ENCODE measurements at regions not wholly inside any gene's neighbourhood (a gene's known extent, or its start where the extent isn't known, plus 50 kb on each side); places are given as distances from the start of the nearest gene placed in this dataset.

GRCh38 chr21:24197132-24197643 is 1410.1 kb downstream of the MRPL39 start:
- TF ChIP-seq, protein P1, sequence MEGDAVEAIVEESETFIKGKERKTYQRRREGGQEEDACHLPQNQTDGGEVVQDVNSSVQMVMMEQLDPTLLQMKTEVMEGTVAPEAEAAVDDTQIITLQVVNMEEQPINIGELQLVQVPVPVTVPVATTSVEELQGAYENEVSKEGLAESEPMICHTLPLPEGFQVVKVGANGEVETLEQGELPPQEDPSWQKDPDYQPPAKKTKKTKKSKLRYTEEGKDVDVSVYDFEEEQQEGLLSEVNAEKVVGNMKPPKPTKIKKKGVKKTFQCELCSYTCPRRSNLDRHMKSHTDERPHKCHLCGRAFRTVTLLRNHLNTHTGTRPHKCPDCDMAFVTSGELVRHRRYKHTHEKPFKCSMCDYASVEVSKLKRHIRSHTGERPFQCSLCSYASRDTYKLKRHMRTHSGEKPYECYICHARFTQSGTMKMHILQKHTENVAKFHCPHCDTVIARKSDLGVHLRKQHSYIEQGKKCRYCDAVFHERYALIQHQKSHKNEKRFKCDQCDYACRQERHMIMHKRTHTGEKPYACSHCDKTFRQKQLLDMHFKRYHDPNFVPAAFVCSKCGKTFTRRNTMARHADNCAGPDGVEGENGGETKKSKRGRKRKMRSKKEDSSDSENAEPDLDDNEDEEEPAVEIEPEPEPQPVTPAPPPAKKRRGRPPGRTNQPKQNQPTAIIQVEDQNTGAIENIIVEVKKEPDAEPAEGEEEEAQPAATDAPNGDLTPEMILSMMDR (IDR thresholded peaks at IDR 0.05; ENCODE audit: extremely low read depth in 1 of 2, insufficient read depth in 1 of 2, low read depth in 1 of 2, low read length in 2 of 2): no peak
- TF ChIP-seq EZH2 (IDR thresholded peaks at IDR 0.05; ENCODE audit: borderline replicate concordance, low read depth, low read length, severe bottlenecking) (no peak), POLR2A (IDR thresholded peaks at IDR 0.05; ENCODE audit: low read depth, low read length) (no peak), MYC (IDR thresholded peaks at IDR 0.05; ENCODE audit: low read depth, low read length) (no peak), MAX (IDR thresholded peaks at IDR 0.05; ENCODE audit: insufficient read depth, insufficient read length) (no peak), POLR2AphosphoS5 (IDR thresholded peaks at IDR 0.05; ENCODE audit: insufficient read depth, low read depth, low read length) (no peak), JUN (IDR thresholded peaks at IDR 0.05; ENCODE audit: borderline replicate concordance, insufficient read depth, insufficient read length, low read depth) (no peak), FOS (IDR thresholded peaks at IDR 0.05; ENCODE audit: borderline replicate concordance, insufficient read depth, low read length) (no peak), GATA2 (IDR thresholded peaks at IDR 0.05; ENCODE audit: insufficient read depth, insufficient read length, low read depth, low read length) (no peak)

Measured in endothelial cell of umbilical vein (primary cell).